SK-N-SH treated with all-trans-retinoic acid at 6 μM for 48 hours (cell line): ENCODE measurements at regions not wholly inside any gene's neighbourhood (a gene's known extent, or its start where the extent isn't known, plus 50 kb on each side); places are given as distances from the start of the nearest gene placed in this dataset.

Experiments
- BACH2 ChIP-seq: fragments of 250-450 bp; sonication (Bioruptor Pico); IDR thresholded peaks from 2 replicates; pipeline ENCODE4 v1.9.0; 2021; ENCODE audit warnings: mild to moderate bottlenecking, borderline replicate concordance
- CSDC2 ChIP-seq: fragments of 250-450 bp; sonication (Bioruptor Pico); IDR thresholded peaks from 2 replicates; pipeline ENCODE4 v1.5.0; 2020; ENCODE audit warnings: mild to moderate bottlenecking, moderate library complexity
- CSRNP3 ChIP-seq: fragments of 250-450 bp; sonication (Bioruptor Pico); IDR thresholded peaks from 2 replicates; pipeline ENCODE4 v1.5.1; 2021; ENCODE audit warnings: mild to moderate bottlenecking, moderate library complexity
- GLIS3 ChIP-seq: fragments of 250-450 bp; sonication (Bioruptor Pico); IDR thresholded peaks from 2 replicates; pipeline ENCODE4 v1.5.0; 2020; ENCODE audit warnings: mild to moderate bottlenecking, moderate library complexity
- OSR1 ChIP-seq: fragments of 250-450 bp; sonication (Bioruptor Pico); IDR thresholded peaks from 2 replicates; pipeline ENCODE4 v1.8.0; 2022; ENCODE audit warnings: moderate library complexity, mild to moderate bottlenecking, inconsistent platforms
- PATZ1 ChIP-seq: fragments of 250-450 bp; sonication (Bioruptor Pico); IDR thresholded peaks from 2 replicates; pipeline ENCODE4 v1.8.0; 2020; ENCODE audit warnings: mild to moderate bottlenecking, moderate library complexity, borderline replicate concordance
- POU6F1 ChIP-seq: fragments of 250-450 bp; sonication (Bioruptor Pico); IDR thresholded peaks from 2 replicates; pipeline ENCODE4 v1.8.0; 2021; ENCODE audit warnings: low read depth, mild to moderate bottlenecking, moderate library complexity, borderline replicate concordance
- PPARA ChIP-seq: fragments of 250-450 bp; sonication (Bioruptor Pico); IDR thresholded peaks from 2 replicates; pipeline ENCODE4 v1.5.0; 2020; ENCODE audit warnings: mild to moderate bottlenecking, borderline replicate concordance
- RARB ChIP-seq: fragments of 250-450 bp; sonication (Bioruptor Pico); IDR thresholded peaks from 2 replicates; pipeline ENCODE4 v1.8.0; 2021; ENCODE audit warnings: mild to moderate bottlenecking, moderate library complexity
- SNAI2 ChIP-seq: fragments of 250-450 bp; sonication (Bioruptor Pico); IDR thresholded peaks from 2 replicates; pipeline ENCODE4 v1.5.0; 2020; ENCODE audit warnings: mild to moderate bottlenecking, moderate library complexity
- ZNF565 ChIP-seq: fragments of 450-650 bp; formaldehyde crosslinking; conservative IDR thresholded peaks from 2 replicates; pipeline ENCODE4 v1.5.0; 2020; ENCODE audit warnings: low read depth, mild to moderate bottlenecking, moderate library complexity
- ZNF70 ChIP-seq: fragments of 450-650 bp; formaldehyde crosslinking; IDR thresholded peaks from 2 replicates; pipeline ENCODE4 v1.5.0; 2020; ENCODE audit warnings: mild to moderate bottlenecking, moderate library complexity

GRCh38 chr5:2531318-2531717 lies 220.2 kb downstream of the IRX2 start:
- TF ChIP-seq RARB (CRISPR knock-in tag) (no peak), PATZ1 (CRISPR knock-in tag) (no peak), POU6F1 (CRISPR knock-in tag) (no peak), PPARA (CRISPR knock-in tag) (no peak), CSDC2 (CRISPR knock-in tag) (no peak), GLIS3 (no peak), CSRNP3 (CRISPR knock-in tag) (no peak), OSR1 (no peak), SNAI2 (CRISPR knock-in tag) (no peak), ZNF70 (CRISPR knock-in tag) (no peak), ZNF565 (CRISPR knock-in tag) (no peak), BACH2 (CRISPR knock-in tag) (no peak)
